ENCODE measurements at regions not wholly inside any gene's neighbourhood (a gene's known extent, or its start where the extent isn't known, plus 50 kb on each side); places are given as distances from the start of the nearest gene placed in this dataset.

DNA sequence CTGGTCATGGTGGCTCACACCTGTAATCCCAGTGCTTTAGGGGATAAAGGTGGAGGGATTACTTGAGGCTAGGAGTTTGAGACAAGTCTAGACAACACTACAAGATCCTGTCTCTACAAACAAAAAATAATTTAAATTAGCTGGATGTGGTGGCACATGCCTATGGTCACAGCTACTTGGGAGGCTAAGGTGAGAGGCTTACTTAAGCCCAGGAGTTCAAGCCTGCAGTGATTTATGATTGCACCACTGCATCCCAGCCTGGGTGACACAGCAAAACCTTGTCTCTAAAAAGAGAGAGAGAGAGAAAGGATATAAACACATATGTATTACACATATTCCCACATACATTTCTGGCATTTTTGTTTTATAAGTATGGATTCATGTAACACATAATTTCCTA, 325.2 kb downstream of the DUSP10 start:
- TF ChIP-seq, protein P1, sequence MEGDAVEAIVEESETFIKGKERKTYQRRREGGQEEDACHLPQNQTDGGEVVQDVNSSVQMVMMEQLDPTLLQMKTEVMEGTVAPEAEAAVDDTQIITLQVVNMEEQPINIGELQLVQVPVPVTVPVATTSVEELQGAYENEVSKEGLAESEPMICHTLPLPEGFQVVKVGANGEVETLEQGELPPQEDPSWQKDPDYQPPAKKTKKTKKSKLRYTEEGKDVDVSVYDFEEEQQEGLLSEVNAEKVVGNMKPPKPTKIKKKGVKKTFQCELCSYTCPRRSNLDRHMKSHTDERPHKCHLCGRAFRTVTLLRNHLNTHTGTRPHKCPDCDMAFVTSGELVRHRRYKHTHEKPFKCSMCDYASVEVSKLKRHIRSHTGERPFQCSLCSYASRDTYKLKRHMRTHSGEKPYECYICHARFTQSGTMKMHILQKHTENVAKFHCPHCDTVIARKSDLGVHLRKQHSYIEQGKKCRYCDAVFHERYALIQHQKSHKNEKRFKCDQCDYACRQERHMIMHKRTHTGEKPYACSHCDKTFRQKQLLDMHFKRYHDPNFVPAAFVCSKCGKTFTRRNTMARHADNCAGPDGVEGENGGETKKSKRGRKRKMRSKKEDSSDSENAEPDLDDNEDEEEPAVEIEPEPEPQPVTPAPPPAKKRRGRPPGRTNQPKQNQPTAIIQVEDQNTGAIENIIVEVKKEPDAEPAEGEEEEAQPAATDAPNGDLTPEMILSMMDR (IDR thresholded peaks at IDR 0.05), result no peak
- TF ChIP-seq POLR2A (IDR thresholded peaks at IDR 0.05) (no peak), EP300 (IDR thresholded peaks at IDR 0.05) (no peak)
